ENCODE measurements at regions not wholly inside any gene's neighbourhood (a gene's known extent, or its start where the extent isn't known, plus 50 kb on each side); places are given as distances from the start of the nearest gene placed in this dataset.

- TF ChIP-seq TEAD4 (IDR thresholded peaks at IDR 0.05) (no peak), CREB1 (IDR thresholded peaks at IDR 0.05; ENCODE audit: low read depth) (no peak), FOXM1 (IDR thresholded peaks at IDR 0.05; ENCODE audit: borderline replicate concordance, low read depth) (no peak)
These were observed 115.2 kb upstream of the MAGI3 start for GRCh38 chr1:113275083-113275482.

GRCh38 chr1:113275691-113276090 is 114.6 kb upstream of the MAGI3 start:
- no peak for TF ChIP-seq EGR1 (IDR thresholded peaks at IDR 0.05)
- TF ChIP-seq TEAD4 (IDR thresholded peaks at IDR 0.05) = no peak
- no peak for TF ChIP-seq EP300 (IDR thresholded peaks at IDR 0.05; ENCODE audit: borderline replicate concordance)
- no peak for TF ChIP-seq TCF12 (IDR thresholded peaks at IDR 0.05; ENCODE audit: low read depth)
- TF ChIP-seq RAD21 (IDR thresholded peaks at IDR 0.05; ENCODE audit: low read depth) = no peak
- no peak for TF ChIP-seq TAF1 (IDR thresholded peaks at IDR 0.05; ENCODE audit: low read depth)
- no peak for TF ChIP-seq USF1 (IDR thresholded peaks at IDR 0.05)
- TF ChIP-seq CREB1 (IDR thresholded peaks at IDR 0.05; ENCODE audit: low read depth) = no peak
- TF ChIP-seq FOXM1 (IDR thresholded peaks at IDR 0.05; ENCODE audit: borderline replicate concordance, low read depth) = no peak
- no peak for TF ChIP-seq ZBTB7A (IDR thresholded peaks at IDR 0.05; ENCODE audit: low read depth)
- no peak for TF ChIP-seq MAX (IDR thresholded peaks at IDR 0.05)
- no peak for TF ChIP-seq REST (IDR thresholded peaks at IDR 0.05; ENCODE audit: low read depth)
- TF ChIP-seq NFIC (IDR thresholded peaks at IDR 0.05) = no peak
- no peak for TF ChIP-seq CEBPB (IDR thresholded peaks at IDR 0.05)
- no peak for TF ChIP-seq YY1 (IDR thresholded peaks at IDR 0.05; ENCODE audit: low read depth)

- TF ChIP-seq REST (IDR thresholded peaks at IDR 0.05; ENCODE audit: low read depth) (no peak), FOXM1 (IDR thresholded peaks at IDR 0.05; ENCODE audit: borderline replicate concordance, low read depth) (no peak), ZBTB7A (IDR thresholded peaks at IDR 0.05; ENCODE audit: low read depth) (no peak), TCF12 (IDR thresholded peaks at IDR 0.05; ENCODE audit: low read depth) (no peak), RAD21 (IDR thresholded peaks at IDR 0.05; ENCODE audit: low read depth) (no peak), TEAD4 (IDR thresholded peaks at IDR 0.05) (no peak), CEBPB (IDR thresholded peaks at IDR 0.05) (no peak), MAX (IDR thresholded peaks at IDR 0.05) (no peak), USF1 (IDR thresholded peaks at IDR 0.05) (no peak), TAF1 (IDR thresholded peaks at IDR 0.05; ENCODE audit: low read depth) (no peak), CREB1 (IDR thresholded peaks at IDR 0.05; ENCODE audit: low read depth) (no peak), YY1 (IDR thresholded peaks at IDR 0.05; ENCODE audit: low read depth) (no peak), NFIC (IDR thresholded peaks at IDR 0.05) (no peak), EP300 (IDR thresholded peaks at IDR 0.05; ENCODE audit: borderline replicate concordance) (no peak), EGR1 (IDR thresholded peaks at IDR 0.05) (no peak)
These were observed 113.8 kb upstream of the MAGI3 start for GRCh38 chr1:113276507-113276906.

- TF ChIP-seq FOXM1 (IDR thresholded peaks at IDR 0.05; ENCODE audit: borderline replicate concordance, low read depth) (no peak), TCF12 (IDR thresholded peaks at IDR 0.05; ENCODE audit: low read depth) (no peak), TAF1 (IDR thresholded peaks at IDR 0.05; ENCODE audit: low read depth) (no peak), YY1 (IDR thresholded peaks at IDR 0.05; ENCODE audit: low read depth) (no peak), RAD21 (IDR thresholded peaks at IDR 0.05; ENCODE audit: low read depth) (no peak), NFIC (IDR thresholded peaks at IDR 0.05) (no peak), CEBPB (IDR thresholded peaks at IDR 0.05) (no peak), EGR1 (IDR thresholded peaks at IDR 0.05) (no peak), ZBTB7A (IDR thresholded peaks at IDR 0.05; ENCODE audit: low read depth) (no peak), USF1 (IDR thresholded peaks at IDR 0.05) (no peak), EP300 (IDR thresholded peaks at IDR 0.05; ENCODE audit: borderline replicate concordance) (no peak), REST (IDR thresholded peaks at IDR 0.05; ENCODE audit: low read depth) (no peak), CREB1 (IDR thresholded peaks at IDR 0.05; ENCODE audit: low read depth) (no peak), MAX (IDR thresholded peaks at IDR 0.05) (no peak), TEAD4 (IDR thresholded peaks at IDR 0.05) (no peak)
These were observed 111.9 kb upstream of the MAGI3 start for GRCh38 chr1:113278371-113278770.

Data from Ishikawa (cell line).